Mammary epithelial cell (primary cell): ENCODE measurements at regions not wholly inside any gene's neighbourhood (a gene's known extent, or its start where the extent isn't known, plus 50 kb on each side); places are given as distances from the start of the nearest gene placed in this dataset.

Source experiments
- EZH2 ChIP-seq: IDR thresholded peaks from 2 replicates; pipeline ENCODE4 v1.6.1; 2012; ENCODE audit warnings: low read length, inconsistent platforms, borderline replicate concordance
- TF ChIP-seq, protein P1 (sequence below), 2 donors: IDR thresholded peaks in 1 of 2; conservative IDR thresholded peaks in 1 of 2; 2 replicates each; pipeline ENCODE4 v1.5.1; 2011 to 2012; ENCODE audit warnings: inconsistent platforms in 2 of 2, low read length in 2 of 2, mild to moderate bottlenecking in 2 of 2, control low read depth in 1 of 2, low read depth in 1 of 2; ENCODE audit not compliant: insufficient read depth in 1 of 2; ENCODE audit errors: extremely low read depth in 1 of 2

DNA sequence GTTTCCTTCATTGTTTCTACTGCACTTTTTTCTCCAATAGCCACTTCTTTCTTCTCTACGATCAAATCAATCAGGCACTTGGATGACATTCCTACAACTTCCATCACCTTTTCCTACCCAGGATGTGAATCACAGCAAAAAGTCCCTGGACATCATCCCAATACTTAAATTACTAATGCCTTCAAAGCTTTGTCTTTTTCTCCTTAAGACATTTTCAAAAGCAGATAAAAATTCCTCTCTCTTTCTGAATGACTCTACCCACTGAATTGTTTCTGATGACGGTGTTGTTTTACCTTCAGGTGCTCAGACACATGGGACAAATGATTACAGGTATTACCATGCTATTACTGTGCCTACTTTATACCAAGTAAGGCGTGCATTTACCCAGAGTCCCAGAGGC is 500.9 kb downstream of the FBXO15 start:
- TF ChIP-seq, protein P1, sequence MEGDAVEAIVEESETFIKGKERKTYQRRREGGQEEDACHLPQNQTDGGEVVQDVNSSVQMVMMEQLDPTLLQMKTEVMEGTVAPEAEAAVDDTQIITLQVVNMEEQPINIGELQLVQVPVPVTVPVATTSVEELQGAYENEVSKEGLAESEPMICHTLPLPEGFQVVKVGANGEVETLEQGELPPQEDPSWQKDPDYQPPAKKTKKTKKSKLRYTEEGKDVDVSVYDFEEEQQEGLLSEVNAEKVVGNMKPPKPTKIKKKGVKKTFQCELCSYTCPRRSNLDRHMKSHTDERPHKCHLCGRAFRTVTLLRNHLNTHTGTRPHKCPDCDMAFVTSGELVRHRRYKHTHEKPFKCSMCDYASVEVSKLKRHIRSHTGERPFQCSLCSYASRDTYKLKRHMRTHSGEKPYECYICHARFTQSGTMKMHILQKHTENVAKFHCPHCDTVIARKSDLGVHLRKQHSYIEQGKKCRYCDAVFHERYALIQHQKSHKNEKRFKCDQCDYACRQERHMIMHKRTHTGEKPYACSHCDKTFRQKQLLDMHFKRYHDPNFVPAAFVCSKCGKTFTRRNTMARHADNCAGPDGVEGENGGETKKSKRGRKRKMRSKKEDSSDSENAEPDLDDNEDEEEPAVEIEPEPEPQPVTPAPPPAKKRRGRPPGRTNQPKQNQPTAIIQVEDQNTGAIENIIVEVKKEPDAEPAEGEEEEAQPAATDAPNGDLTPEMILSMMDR (conservative IDR thresholded peaks at IDR 0.05 in 1 of 2, IDR thresholded peaks at IDR 0.05 in 1 of 2; ENCODE audit: extremely low read depth in 1 of 2, insufficient read depth in 1 of 2, low read depth in 1 of 2, low read length in 2 of 2) = no peak
- TF ChIP-seq EZH2 = no peak
